Neural progenitor cell (in vitro differentiated cells): ENCODE measurements at regions not wholly inside any gene's neighbourhood (a gene's known extent, or its start where the extent isn't known, plus 50 kb on each side); places are given as distances from the start of the nearest gene placed in this dataset.

ENCODE experiments used
- DNase-seq: peaks from one replicate; pipeline ENCODE4 v3.0.0-alpha.2; 2016; ENCODE audit warnings: low spot score
- H2AFZ ChIP-seq: fragments of 200-600 bp; sonication (generic); replicated peaks from 2 replicates; pipeline ENCODE4 v1.6.1; 2016; ENCODE audit warnings: antibody characterized with exemption
- H3F3A ChIP-seq: fragments of 200-600 bp; sonication (generic); 2 replicates; pipeline ENCODE4 v1.6.1; 2016; ENCODE audit warnings: antibody characterized with exemption, low read depth
- H3K27ac ChIP-seq: fragments of 200-600 bp; sonication (generic); 2 replicates; pipeline ENCODE4 v1.5.1; 2016; ENCODE audit warnings: mild to moderate bottlenecking
- H3K27me3 ChIP-seq: fragments of 200-600 bp; sonication (generic); 2 replicates; pipeline ENCODE4 v1.6.1; 2016; ENCODE audit warnings: mild to moderate bottlenecking, moderate library complexity
- H3K36me3 ChIP-seq: fragments of 200-600 bp; sonication (generic); 2 replicates; pipeline ENCODE4 v1.5.1; 2016
- H3K4me1 ChIP-seq: fragments of 200-600 bp; sonication (generic); 2 replicates; pipeline ENCODE4 v1.6.1; 2016; ENCODE audit warnings: mixed run types
- H3K4me2 ChIP-seq: fragments of 200-600 bp; sonication (generic); 2 replicates; pipeline ENCODE4 v1.6.1; 2016
- H3K4me3 ChIP-seq: fragments of 200-600 bp; sonication (generic); 2 replicates; pipeline ENCODE4 v1.5.1; 2016
- H3K79me2 ChIP-seq: fragments of 200-600 bp; sonication (generic); 2 replicates; pipeline ENCODE4 v1.6.1; 2016; ENCODE audit warnings: low read depth
- H3K9ac ChIP-seq: fragments of 200-600 bp; sonication (generic); 2 replicates; pipeline ENCODE4 v1.6.1; 2016
- H3K9me3 ChIP-seq: fragments of 200-600 bp; sonication (generic); 2 replicates; pipeline ENCODE4 v1.5.1; 2016; ENCODE audit warnings: low read depth
- H4K20me1 ChIP-seq: fragments of 200-600 bp; sonication (generic); 2 replicates; pipeline ENCODE4 v1.6.1; 2016; ENCODE audit warnings: low read depth
- H3K27ac Mint-ChIP-seq: 3 replicates; pipeline ENCODE4 v1.8.0; 2021; ENCODE audit warnings: mixed read lengths
- H3K27me3 Mint-ChIP-seq: 2 replicates; pipeline ENCODE4 v1.8.0; 2022; ENCODE audit warnings: low read depth, mild to moderate bottlenecking, inconsistent platforms, moderate library complexity, mixed read lengths; ENCODE audit not compliant: insufficient read depth
- H3K36me3 Mint-ChIP-seq: 3 replicates; pipeline ENCODE4 v1.8.0; 2021; ENCODE audit warnings: mixed read lengths
- H3K4me1 Mint-ChIP-seq: 3 replicates; pipeline ENCODE4 v1.8.0; 2021; ENCODE audit warnings: mixed read lengths
- H3K4me3 Mint-ChIP-seq: 3 replicates; pipeline ENCODE4 v1.8.0; 2021; ENCODE audit warnings: mild to moderate bottlenecking, moderate library complexity, mixed read lengths
- H3K9me3 Mint-ChIP-seq: 3 replicates; pipeline ENCODE4 v1.8.0; 2020; ENCODE audit warnings: mixed read lengths
- EZH2 ChIP-seq: fragments of 200-600 bp; sonication (generic); IDR thresholded peaks from 2 replicates; pipeline ENCODE4 v1.6.1; 2017; ENCODE audit warnings: antibody characterized with exemption, mild to moderate bottlenecking, moderate library complexity
- EZH2phosphoT487 ChIP-seq: fragments of 200-600 bp; sonication (generic); IDR thresholded peaks from 2 replicates; pipeline ENCODE4 v1.6.1; 2017; ENCODE audit warnings: antibody characterized with exemption
- TF ChIP-seq, protein P1 (sequence below): fragments of 200-600 bp; sonication (generic); IDR thresholded peaks from 2 replicates; pipeline ENCODE4 v1.5.1; 2017; ENCODE audit warnings: antibody characterized with exemption, mild to moderate bottlenecking

DNA sequence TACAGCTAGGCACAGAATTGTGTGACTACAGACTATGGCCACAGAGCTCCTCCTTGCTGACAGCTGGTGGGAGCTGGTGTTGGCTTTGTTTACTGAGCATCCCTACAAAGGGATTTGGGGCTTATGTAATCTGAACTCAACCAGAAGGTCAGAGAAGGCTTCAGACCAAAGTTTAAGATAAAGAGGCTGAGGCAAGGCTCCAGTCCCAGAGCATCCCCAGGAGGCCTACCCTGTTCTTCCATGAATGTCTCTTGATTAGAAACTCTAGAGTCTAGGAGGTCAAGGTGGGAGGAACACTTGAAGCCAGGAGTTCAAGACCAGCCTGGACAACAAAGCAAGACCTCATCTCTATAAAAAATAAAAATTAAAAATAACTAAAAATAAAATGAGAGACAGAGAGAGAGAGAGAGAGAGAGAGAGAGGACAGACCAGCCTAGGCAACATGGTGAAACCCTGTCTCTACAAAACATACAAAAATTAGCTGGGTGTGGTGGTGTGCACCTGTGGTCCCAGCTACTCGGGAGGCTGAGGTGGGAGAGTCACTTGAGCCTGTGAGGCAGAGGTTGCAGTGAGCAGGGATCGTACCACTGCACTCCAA, 125.5 kb upstream of the SERPIND1 start:
- Mint-ChIP-seq H3K36me3 (no peaks in the 10 kb centered on the region), H3K9me3 (no peaks in the 10 kb centered on the region), H3K27ac (no peak overlapping the region), H3K4me1 (peaks cover 6% of the 10 kb centered on the region), H3K4me3 (no peak overlapping the region), H3K27me3 (peaks cover 10% of the 10 kb centered on the region)
- no peak for TF ChIP-seq EZH2
- TF ChIP-seq, protein P1, sequence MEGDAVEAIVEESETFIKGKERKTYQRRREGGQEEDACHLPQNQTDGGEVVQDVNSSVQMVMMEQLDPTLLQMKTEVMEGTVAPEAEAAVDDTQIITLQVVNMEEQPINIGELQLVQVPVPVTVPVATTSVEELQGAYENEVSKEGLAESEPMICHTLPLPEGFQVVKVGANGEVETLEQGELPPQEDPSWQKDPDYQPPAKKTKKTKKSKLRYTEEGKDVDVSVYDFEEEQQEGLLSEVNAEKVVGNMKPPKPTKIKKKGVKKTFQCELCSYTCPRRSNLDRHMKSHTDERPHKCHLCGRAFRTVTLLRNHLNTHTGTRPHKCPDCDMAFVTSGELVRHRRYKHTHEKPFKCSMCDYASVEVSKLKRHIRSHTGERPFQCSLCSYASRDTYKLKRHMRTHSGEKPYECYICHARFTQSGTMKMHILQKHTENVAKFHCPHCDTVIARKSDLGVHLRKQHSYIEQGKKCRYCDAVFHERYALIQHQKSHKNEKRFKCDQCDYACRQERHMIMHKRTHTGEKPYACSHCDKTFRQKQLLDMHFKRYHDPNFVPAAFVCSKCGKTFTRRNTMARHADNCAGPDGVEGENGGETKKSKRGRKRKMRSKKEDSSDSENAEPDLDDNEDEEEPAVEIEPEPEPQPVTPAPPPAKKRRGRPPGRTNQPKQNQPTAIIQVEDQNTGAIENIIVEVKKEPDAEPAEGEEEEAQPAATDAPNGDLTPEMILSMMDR = no peak
- no peak for TF ChIP-seq EZH2phosphoT487
- Histone ChIP-seq H3K4me3 (no peak overlapping the region), H3K4me2 (no peak overlapping the region), H3K27me3 (no peaks in the 10 kb centered on the region), H3F3A (peaks cover 3% of the 10 kb centered on the region), H3K9me3 (no peaks in the 10 kb centered on the region), H3K27ac (no peak overlapping the region), H4K20me1 (no peaks in the 10 kb centered on the region), H3K36me3 (no peaks in the 10 kb centered on the region), H3K9ac (no peak overlapping the region), H2AFZ (no peak overlapping the region), H3K4me1 (no peaks in the 10 kb centered on the region), H3K79me2 (no peaks in the 10 kb centered on the region)
- DNase-seq = no peak

DNA sequence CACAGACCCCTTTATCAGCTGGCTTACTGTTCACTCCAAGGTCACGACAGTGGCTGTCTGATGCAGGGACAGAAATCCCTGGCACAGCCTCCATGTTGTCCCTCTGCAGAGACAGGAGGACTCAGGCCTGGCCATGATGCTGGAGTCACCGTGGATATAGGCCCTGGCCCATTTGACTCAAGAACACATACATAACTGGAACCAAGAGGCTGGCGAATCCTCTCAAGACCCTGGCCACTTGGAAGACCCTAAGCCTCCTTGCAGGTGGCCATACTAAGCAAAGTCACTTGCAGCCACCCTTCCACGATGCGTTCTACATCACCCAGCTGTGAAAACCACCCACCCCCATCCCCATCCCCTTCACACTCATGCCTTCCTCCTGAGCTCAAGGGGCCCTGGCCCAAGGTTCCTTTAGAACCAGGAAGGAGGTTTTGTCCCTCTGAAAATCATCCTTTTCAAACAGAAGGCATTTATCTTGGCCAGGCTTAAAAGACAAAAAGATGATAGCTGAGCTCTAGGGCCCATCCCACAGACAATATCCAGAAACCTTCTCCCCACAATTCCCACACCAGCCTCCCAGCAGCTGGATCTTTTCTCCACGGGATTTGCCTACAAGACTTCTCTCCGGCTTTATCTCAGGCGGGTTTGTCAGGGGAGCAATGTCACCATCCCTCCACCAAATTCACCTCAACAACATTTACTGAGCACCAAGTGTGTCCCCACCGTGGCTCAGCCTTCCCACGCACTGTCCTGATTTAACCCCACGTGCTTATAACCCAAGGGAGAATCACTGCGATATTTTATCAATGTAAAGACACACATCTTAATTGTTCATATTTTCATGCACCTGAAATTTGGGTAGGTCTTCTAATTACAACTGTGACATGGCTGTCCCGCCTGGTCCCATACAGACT, 123.4 kb upstream of the SERPIND1 start:
- Mint-ChIP-seq H3K27me3 (peaks cover 10% of the 10 kb centered on the region), H3K27ac (peak overlapping the region; percentile 35), H3K9me3 (no peaks in the 10 kb centered on the region), H3K4me1 (peaks cover 6% of the 10 kb centered on the region), H3K4me3 (no peak overlapping the region), H3K36me3 (no peaks in the 10 kb centered on the region)
- Histone ChIP-seq H3K4me1 (no peaks in the 10 kb centered on the region), H3K79me2 (no peaks in the 10 kb centered on the region), H3K4me3 (no peak overlapping the region), H2AFZ (no peak overlapping the region), H3K4me2 (no peak overlapping the region), H3K9me3 (no peaks in the 10 kb centered on the region), H3F3A (peaks cover 3% of the 10 kb centered on the region), H3K9ac (no peak overlapping the region), H3K36me3 (no peaks in the 10 kb centered on the region), H4K20me1 (no peaks in the 10 kb centered on the region), H3K27ac (no peak overlapping the region), H3K27me3 (no peaks in the 10 kb centered on the region)
- DNase-seq = no peak
- TF ChIP-seq EZH2phosphoT487 = no peak
- TF ChIP-seq, protein P1 = no peak
- TF ChIP-seq EZH2 = no peak

GRCh38 chr22:20651286-20651685, 122.6 kb upstream of the SERPIND1 start:
- Histone ChIP-seq H3F3A (peaks cover 3% of the 10 kb centered on the region), H4K20me1 (no peaks in the 10 kb centered on the region), H3K4me1 (no peaks in the 10 kb centered on the region), H3K4me2 (no peak overlapping the region), H3K4me3 (no peak overlapping the region), H2AFZ (no peak overlapping the region), H3K79me2 (no peaks in the 10 kb centered on the region), H3K27me3 (no peaks in the 10 kb centered on the region), H3K9me3 (no peaks in the 10 kb centered on the region), H3K27ac (no peak overlapping the region), H3K9ac (no peak overlapping the region), H3K36me3 (no peaks in the 10 kb centered on the region)
- DNase-seq = no peak
- H3K4me3 Mint-ChIP-seq = no peak overlapping the region
- H3K9me3 Mint-ChIP-seq = no peaks in the 10 kb centered on the region
- TF ChIP-seq EZH2phosphoT487 (no peak), EZH2 (no peak)
- TF ChIP-seq, protein P1 = no peak
- peaks cover 10% of the 10 kb centered on the region for H3K27me3 Mint-ChIP-seq
- H3K27ac Mint-ChIP-seq = peak overlapping the region; percentile 35
- H3K36me3 Mint-ChIP-seq = no peaks in the 10 kb centered on the region
- H3K4me1 Mint-ChIP-seq = peaks cover 6% of the 10 kb centered on the region
